Endothelial cell of umbilical vein (primary cell): ENCODE measurements at regions not wholly inside any gene's neighbourhood (a gene's known extent, or its start where the extent isn't known, plus 50 kb on each side); places are given as distances from the start of the nearest gene placed in this dataset.

Source experiments
- BruUV-seq: library from RNA; stranded (reverse); fragments of 400-500 nt; replicated peaks from 2 replicates; lab custom pipeline; 2021; lab: Mats Ljungman, UMichigan
- CTCF ChIA-PET: fragments of 300-600, 350-600 bp; sonication (Branson Sonifier 250); formaldehyde crosslinking; loops from one replicate; lab custom pipeline; 2021; ENCODE audit warnings: antibody characterized with exemption, inconsistent platforms; lab: Charles Lee
- POLR2A ChIA-PET: fragments of 300-600, 350-600 bp; sonication (Branson Sonifier 250); formaldehyde crosslinking; loops from one replicate; lab custom pipeline; 2021; ENCODE audit warnings: antibody characterized with exemption, inconsistent platforms; lab: Charles Lee
- DNase-seq: peaks from one replicate; pipeline ENCODE4 v3.0.0-alpha.2; 2011; ENCODE audit warnings: low read depth, low spot score
- FAIRE-seq: peaks from 2 replicates; lab custom pipeline; 2011; peaks lifted over from hg19 to GRCh38; lab: Jason Lieb, UNC
- H2AFZ ChIP-seq: 2 replicates; pipeline ENCODE4 v1.6.0; 2012; ENCODE audit warnings: low read depth, low read length, control low read depth, inconsistent platforms
- H3K27ac ChIP-seq: 2 replicates; pipeline ENCODE4 v1.5.1; 2011; ENCODE audit warnings: low read depth, mild to moderate bottlenecking, control low read depth, low read length, moderate library complexity; ENCODE audit not compliant: insufficient read depth
- H3K27me3 ChIP-seq, 2 experiments: 2 replicates each; pipeline versions ENCODE4 v1.6.0 to v1.6.1; 2011; ENCODE audit warnings: low read length in 2 of 2, mixed read lengths in 1 of 2; ENCODE audit not compliant: control insufficient read depth in 2 of 2, insufficient read depth in 2 of 2
- H3K36me3 ChIP-seq, 2 experiments: 2 replicates in 1 of 2; 3 replicates in 1 of 2; pipeline ENCODE4 v1.5.1; 2011; ENCODE audit warnings: low read length in 2 of 2, mild to moderate bottlenecking in 1 of 2, moderate library complexity in 1 of 2; ENCODE audit not compliant: control insufficient read depth in 2 of 2, insufficient read depth in 2 of 2; ENCODE audit errors: extremely low read depth in 1 of 2
- H3K4me1 ChIP-seq: 3 replicates; pipeline ENCODE4 v1.5.1; 2011; ENCODE audit warnings: mild to moderate bottlenecking, low read length; ENCODE audit not compliant: control insufficient read depth, insufficient read depth; ENCODE audit errors: extremely low read depth
- H3K4me2 ChIP-seq: 2 replicates; pipeline ENCODE4 v1.6.1; 2011; ENCODE audit warnings: low read length, control low read depth, mixed read lengths; ENCODE audit not compliant: insufficient read depth
- H3K4me3 ChIP-seq, 3 experiments: fragments of 200-600 bp in 1 of 3; sonication (generic), shearing (Covaris generic) in 1 of 3; replicated peaks in 1 of 3; 2 replicates each; pipeline ENCODE4 v1.5.1; 2011 to 2016; ENCODE audit warnings: control low read depth in 3 of 3, low read length in 3 of 3, mild to moderate bottlenecking in 2 of 3, inconsistent platforms in 1 of 3, low read depth in 1 of 3, moderate library complexity in 1 of 3; ENCODE audit not compliant: insufficient read depth in 1 of 3
- H3K79me2 ChIP-seq: 2 replicates; pipeline ENCODE4 v1.6.0; 2012; ENCODE audit warnings: low read length, inconsistent platforms; ENCODE audit not compliant: control insufficient read depth, insufficient read depth
- H3K9ac ChIP-seq: replicated peaks from 2 replicates; pipeline ENCODE3; 2011; ENCODE audit warnings: low read length, control low read depth; ENCODE audit not compliant: insufficient read depth; ENCODE audit errors: extremely low read depth
- H3K9me1 ChIP-seq: replicated peaks from 3 replicates; pipeline ENCODE4 v1.6.0; 2011; ENCODE audit warnings: mild to moderate bottlenecking, low read length; ENCODE audit not compliant: control insufficient read depth, insufficient read depth; ENCODE audit errors: extremely low read depth
- H3K9me3 ChIP-seq: replicated peaks from 2 replicates; pipeline ENCODE4 v1.5.1; 2012; ENCODE audit warnings: low read length, inconsistent platforms; ENCODE audit not compliant: control insufficient read depth, insufficient read depth
- H4K20me1 ChIP-seq: replicated peaks from 2 replicates; pipeline ENCODE3; 2011; ENCODE audit warnings: mild to moderate bottlenecking, low read length; ENCODE audit not compliant: control insufficient read depth, insufficient read depth; ENCODE audit errors: extremely low read depth
- EZH2 ChIP-seq: IDR thresholded peaks from 2 replicates; pipeline ENCODE4 v1.6.1; 2012; ENCODE audit warnings: borderline replicate concordance, low read depth, mild to moderate bottlenecking, moderate library complexity, low read length, inconsistent platforms; ENCODE audit not compliant: severe bottlenecking
- FOS ChIP-seq: IDR thresholded peaks from 2 replicates; pipeline ENCODE4 v1.6.1; 2011; ENCODE audit warnings: mild to moderate bottlenecking, low read length, moderate library complexity, borderline replicate concordance; ENCODE audit not compliant: insufficient read depth
- GATA2 ChIP-seq: IDR thresholded peaks from 2 replicates; pipeline ENCODE4 v1.7.0; 2011; ENCODE audit warnings: low read depth, mild to moderate bottlenecking, moderate library complexity, mixed read lengths, low read length; ENCODE audit not compliant: insufficient read length, insufficient read depth
- JUN ChIP-seq: IDR thresholded peaks from 2 replicates; pipeline ENCODE4 v1.6.1; 2011; ENCODE audit warnings: borderline replicate concordance, low read depth; ENCODE audit not compliant: insufficient read length, insufficient read depth
- MYC ChIP-seq: IDR thresholded peaks from one replicate; pipeline ENCODE4 v1.6.1; 2011; ENCODE audit warnings: mild to moderate bottlenecking, low read depth, low read length
- POLR2A ChIP-seq: IDR thresholded peaks from 2 replicates; pipeline ENCODE4 v1.6.1; 2012; ENCODE audit warnings: low read depth, mild to moderate bottlenecking, control low read depth, low read length
- POLR2AphosphoS5 ChIP-seq: IDR thresholded peaks from 2 replicates; pipeline ENCODE4 v1.6.1; 2012; ENCODE audit warnings: low read depth, mild to moderate bottlenecking, control low read depth, low read length, moderate library complexity; ENCODE audit not compliant: insufficient read depth
- dilution Hi-C: fragments of 300-500 bp; cut with MboI; formaldehyde crosslinking; loops from one replicate; pipeline ENCODE4 v1.15.0; 2019; ENCODE audit warnings: low sequenced_read_pairs; ENCODE audit not compliant: extremely low pct_ligation_motif_present
- intact Hi-C: fragments of 100-400 bp; cut with micrococcal nuclease; formaldehyde crosslinking; loops from one replicate; pipeline ENCODE4 v1.10.0; 2022
- TF ChIP-seq, protein P1 (sequence below): IDR thresholded peaks from 2 replicates; pipeline ENCODE4 v1.6.1; 2011; ENCODE audit not compliant: insufficient read depth, insufficient read length
- TF ChIP-seq, protein P2 (sequence below), 2 donors: IDR thresholded peaks; 1 replicate in 1 of 2; 2 replicates in 1 of 2; pipeline ENCODE4 v1.5.1; 2011; ENCODE audit warnings: low read length in 2 of 2, mild to moderate bottlenecking in 2 of 2, moderate library complexity in 2 of 2, control low read depth in 1 of 2, inconsistent platforms in 1 of 2, low read depth in 1 of 2; ENCODE audit not compliant: insufficient read depth in 1 of 2; ENCODE audit errors: extremely low read depth in 1 of 2

GRCh38 chr2:3128786-3129185 lies 248.8 kb downstream of the EIPR1 start:
- BruUV-seq: no TSS peak
- Histone ChIP-seq H3K9me1 (no peaks in the 10 kb centered on the region), H3K27ac (no peak overlapping the region), H2AFZ (no peak overlapping the region), H3K36me3 (no peaks in the 10 kb centered on the region), H3K4me2 (no peak overlapping the region), H3K4me1 (peaks cover 2% of the 10 kb centered on the region), H4K20me1 (no peaks in the 10 kb centered on the region), H3K9me3 (no peaks in the 10 kb centered on the region), H3K9ac (no peak overlapping the region), H3K27me3 (no peaks in the 10 kb centered on the region), H3K4me3 (no peak overlapping the region), H3K79me2 (no peaks in the 10 kb centered on the region)
- TF ChIP-seq FOS (no peak), GATA2 (no peak), EZH2 (no peak), POLR2AphosphoS5 (no peak), POLR2A (no peak), MYC (no peak)
- ChIA-PET CTCF (no interaction called here), POLR2A (no interaction called here)
- intact Hi-C loops: loop anchor here (5.0 kb wide), 1 partner anchor 174 kb away; no protein-coding TSS in a partner anchor
- FAIRE-seq: no peak
- no peak for DNase-seq
- dilution Hi-C loops: no loop called here

DNA sequence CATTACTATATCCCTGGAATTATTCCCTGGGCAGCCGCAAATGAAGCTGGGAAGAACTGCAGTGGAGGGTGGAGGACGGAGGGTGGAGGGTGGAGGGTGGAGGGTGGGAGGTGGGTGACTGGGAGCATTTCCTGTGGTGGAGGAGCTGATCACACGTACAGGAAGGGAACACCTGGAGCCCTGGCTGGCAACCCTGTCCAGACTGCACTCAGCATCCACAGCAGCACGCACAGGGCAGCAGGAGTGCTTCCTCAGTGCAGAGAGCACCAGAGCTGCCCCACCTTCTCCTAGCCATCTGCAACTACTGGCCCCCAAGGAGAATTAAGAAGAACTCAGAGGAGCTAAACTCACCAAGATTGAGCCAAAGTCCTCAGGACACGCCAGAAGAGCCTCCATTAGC lies 249.9 kb downstream of the EIPR1 start:
- TF ChIP-seq MYC: no peak
- no peak for TF ChIP-seq POLR2AphosphoS5
- TF ChIP-seq, protein P1, sequence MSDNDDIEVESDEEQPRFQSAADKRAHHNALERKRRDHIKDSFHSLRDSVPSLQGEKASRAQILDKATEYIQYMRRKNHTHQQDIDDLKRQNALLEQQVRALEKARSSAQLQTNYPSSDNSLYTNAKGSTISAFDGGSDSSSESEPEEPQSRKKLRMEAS: no peak
- no peak for TF ChIP-seq POLR2A
- TF ChIP-seq JUN: no peak
- TF ChIP-seq, protein P2, sequence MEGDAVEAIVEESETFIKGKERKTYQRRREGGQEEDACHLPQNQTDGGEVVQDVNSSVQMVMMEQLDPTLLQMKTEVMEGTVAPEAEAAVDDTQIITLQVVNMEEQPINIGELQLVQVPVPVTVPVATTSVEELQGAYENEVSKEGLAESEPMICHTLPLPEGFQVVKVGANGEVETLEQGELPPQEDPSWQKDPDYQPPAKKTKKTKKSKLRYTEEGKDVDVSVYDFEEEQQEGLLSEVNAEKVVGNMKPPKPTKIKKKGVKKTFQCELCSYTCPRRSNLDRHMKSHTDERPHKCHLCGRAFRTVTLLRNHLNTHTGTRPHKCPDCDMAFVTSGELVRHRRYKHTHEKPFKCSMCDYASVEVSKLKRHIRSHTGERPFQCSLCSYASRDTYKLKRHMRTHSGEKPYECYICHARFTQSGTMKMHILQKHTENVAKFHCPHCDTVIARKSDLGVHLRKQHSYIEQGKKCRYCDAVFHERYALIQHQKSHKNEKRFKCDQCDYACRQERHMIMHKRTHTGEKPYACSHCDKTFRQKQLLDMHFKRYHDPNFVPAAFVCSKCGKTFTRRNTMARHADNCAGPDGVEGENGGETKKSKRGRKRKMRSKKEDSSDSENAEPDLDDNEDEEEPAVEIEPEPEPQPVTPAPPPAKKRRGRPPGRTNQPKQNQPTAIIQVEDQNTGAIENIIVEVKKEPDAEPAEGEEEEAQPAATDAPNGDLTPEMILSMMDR (IDR thresholded peaks at IDR 0.05; ENCODE audit: extremely low read depth in 1 of 2, insufficient read depth in 1 of 2, low read depth in 1 of 2, low read length in 2 of 2): no peak
- no peak for TF ChIP-seq EZH2
- no peak for TF ChIP-seq GATA2
- TF ChIP-seq FOS: no peak
- FAIRE-seq (no peak), DNase-seq (no peak)
- Histone ChIP-seq H3K9me3 (no peaks in the 10 kb centered on the region), H2AFZ (no peak overlapping the region), H3K27me3 (no peaks in the 10 kb centered on the region), H3K9me1 (no peaks in the 10 kb centered on the region), H3K4me1 (peaks cover 2% of the 10 kb centered on the region), H3K9ac (no peak overlapping the region), H4K20me1 (no peaks in the 10 kb centered on the region), H3K36me3 (no peaks in the 10 kb centered on the region), H3K4me3 (no peak overlapping the region), H3K79me2 (no peaks in the 10 kb centered on the region), H3K27ac (no peak overlapping the region), H3K4me2 (no peak overlapping the region)
- no TSS peak for BruUV-seq
- ChIA-PET CTCF (no interaction called here), POLR2A (no interaction called here)
- intact Hi-C loops (loop anchor here (5.0 kb wide), 1 partner anchor 175 kb away; no protein-coding TSS in a partner anchor), dilution Hi-C loops (no loop called here)
